DMS 273 treated with DMSO at 0.1 percent for 48 hours (cell line): ENCODE measurements at regions not wholly inside any gene's neighbourhood (a gene's known extent, or its start where the extent isn't known, plus 50 kb on each side); places are given as distances from the start of the nearest gene placed in this dataset.

ENCODE experiments used
- DNase-seq: peaks from one replicate; lab custom pipeline; 2025; lab: John Stamatoyannopoulos, UW

GRCh38 chr2:106981491-106981890 is 95.5 kb upstream of the ST6GAL2 start:
- DNase-seq = no peak

- DNase-seq = no peak
Measured at GRCh38 chr2:106982350-106982749, 96.4 kb upstream of the ST6GAL2 start.

GRCh38 chr2:106983305-106983704 is 97.3 kb upstream of the ST6GAL2 start:
- no peak for DNase-seq

DNA sequence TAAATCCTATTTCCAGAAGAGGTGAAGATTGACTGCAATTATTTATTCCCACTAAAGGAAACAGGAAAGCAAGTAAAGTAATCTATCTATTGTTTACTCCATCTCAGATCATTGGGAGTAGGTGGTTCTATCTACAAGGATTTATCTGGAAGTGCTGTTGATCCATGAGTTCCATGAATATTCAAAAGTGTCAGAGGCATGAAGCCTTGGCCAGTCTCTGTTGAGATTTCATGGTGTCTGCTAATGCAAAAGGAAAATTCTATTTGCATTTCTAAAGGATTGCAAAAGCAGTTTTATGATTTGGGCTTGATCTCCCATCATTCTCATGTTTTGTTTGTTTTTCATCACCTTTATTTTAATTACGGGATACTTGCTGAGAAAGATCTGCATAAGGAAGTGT is 102.4 kb upstream of the ST6GAL2 start:
- no peak for DNase-seq

DNA sequence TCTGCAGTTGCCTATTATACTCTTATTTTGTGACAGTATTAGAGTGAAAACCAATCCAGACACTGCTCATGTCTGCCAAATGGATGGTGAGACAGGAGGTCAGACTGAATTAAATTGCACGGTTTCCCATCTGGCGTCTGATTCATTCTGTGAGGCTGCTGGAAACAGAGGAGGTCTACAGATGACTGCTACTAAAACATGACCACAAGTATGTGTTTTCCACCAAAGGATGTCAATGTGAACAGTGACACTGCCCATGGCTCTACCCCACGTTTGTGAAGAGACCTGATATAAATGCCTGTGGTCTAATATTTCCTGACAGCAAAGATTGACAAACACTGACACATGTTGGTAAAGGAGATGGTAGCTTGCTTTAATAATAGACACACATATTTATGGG is 104.3 kb upstream of the ST6GAL2 start:
- peak; percentile 75 for DNase-seq

GRCh38 chr2:106991866-106992265 is 105.9 kb upstream of the ST6GAL2 start:
- DNase-seq = no peak

DNA sequence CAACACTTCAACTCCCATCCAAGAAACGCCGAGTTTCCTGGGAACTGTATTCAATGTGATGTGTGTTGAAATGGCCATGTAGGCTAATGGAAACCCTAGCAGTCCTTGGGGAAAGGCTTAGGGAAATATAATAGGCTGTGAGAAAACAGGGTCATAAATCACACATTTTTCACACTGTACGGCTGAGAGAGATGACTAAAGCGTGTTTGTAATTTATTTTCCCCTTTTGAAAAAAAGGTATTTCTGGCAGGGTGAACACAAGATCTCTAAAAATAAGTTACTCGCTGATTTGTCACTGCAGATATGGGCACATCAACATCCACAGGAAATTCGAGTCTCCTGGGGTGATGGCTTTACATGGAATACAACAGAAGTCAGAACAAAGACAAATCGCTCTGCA is 109.6 kb upstream of the ST6GAL2 start:
- DNase-seq = no peak

DNA sequence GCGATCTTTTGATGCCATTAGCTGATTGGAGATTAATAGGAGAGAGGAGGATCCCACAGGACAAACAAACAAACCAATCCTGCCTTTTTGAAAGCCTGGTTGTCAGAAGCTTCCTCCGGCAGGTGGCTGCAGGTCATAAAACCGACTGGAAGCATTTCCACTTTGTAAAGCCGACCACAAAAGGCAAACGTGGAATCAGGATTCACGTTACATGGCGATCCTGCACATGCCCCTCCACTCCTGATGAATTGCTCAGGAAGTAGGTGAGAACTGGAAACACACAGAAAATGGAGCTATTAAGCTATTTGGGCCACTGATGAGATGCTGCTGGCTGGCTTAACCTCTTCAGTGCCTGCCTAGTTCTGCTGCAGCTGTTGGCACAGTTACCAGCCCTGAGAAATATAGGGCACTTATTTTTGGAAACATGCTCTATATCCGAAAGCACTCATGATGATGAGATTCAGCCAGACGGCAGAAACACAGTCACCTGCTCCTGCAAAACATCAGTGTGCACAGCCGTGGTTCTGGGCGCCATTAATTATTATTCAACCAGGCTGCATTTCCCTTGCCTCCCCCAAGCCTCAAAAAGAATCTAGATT is 110.3 kb upstream of the ST6GAL2 start:
- DNase-seq = no peak

DNA sequence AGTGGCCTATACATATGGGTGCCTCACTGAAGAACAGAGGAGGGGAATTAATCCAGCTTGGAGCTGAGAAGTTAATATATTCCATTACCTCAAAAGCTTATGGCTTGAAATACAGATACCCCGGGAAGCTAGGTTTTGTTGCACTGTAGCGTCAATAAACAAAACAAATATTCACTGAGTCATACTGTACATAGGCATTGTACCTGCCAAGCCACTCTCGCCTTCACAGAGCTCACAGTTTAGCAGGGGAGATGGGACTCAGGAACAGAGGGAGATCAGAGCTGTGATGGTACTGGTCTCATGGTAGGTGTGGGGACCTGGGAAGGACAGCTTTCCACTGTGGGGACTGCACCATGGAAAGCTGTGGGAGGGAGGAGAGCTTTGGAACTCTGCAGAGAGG is 111.2 kb upstream of the ST6GAL2 start:
- DNase-seq = no peak

DNA sequence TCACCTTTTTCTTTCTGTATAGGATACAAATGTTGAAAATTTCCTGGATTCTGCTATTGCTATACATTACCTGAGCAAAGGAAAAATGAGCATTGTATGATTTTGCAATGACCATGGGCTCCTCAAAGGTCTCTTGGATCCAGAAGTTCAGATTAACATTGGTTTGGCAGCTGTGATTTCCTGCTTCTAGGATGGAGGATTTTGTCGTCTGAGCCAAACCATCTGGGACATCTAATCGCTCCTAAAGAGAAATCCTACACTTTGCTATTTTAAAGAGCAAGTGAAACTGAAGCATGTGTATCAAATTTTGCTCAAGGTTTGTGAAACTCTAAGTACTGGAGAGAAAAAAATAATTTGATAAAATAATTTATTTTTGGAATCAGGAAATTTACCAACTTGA is 115.1 kb upstream of the ST6GAL2 start:
- no peak for DNase-seq

- DNase-seq = no peak
Measured at GRCh38 chr2:107001551-107001950, 115.6 kb upstream of the ST6GAL2 start.

GRCh38 chr2:107001964-107002696 is 116.2 kb upstream of the ST6GAL2 start:
- no peak for DNase-seq

GRCh38 chr2:107002735-107003134 is 116.8 kb upstream of the ST6GAL2 start:
- DNase-seq = no peak

DNA sequence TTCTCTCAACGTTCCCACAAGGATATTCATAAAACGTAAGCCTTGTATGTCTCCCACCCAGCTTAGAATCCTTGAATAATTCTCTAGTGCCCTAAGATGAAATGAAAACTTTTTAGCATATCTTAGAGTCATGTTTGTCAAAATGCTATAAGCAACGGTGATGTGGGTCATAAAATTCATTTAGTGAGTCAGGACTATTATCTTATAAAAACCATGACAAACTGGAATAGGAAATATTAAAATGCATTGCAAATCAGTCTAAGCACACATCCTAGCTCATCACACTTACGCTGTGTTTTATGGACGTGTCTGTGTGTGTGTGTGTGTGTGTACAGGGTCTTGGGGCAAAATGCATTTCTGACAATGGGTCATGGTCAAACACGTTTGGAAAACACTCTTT is 119.9 kb upstream of the ST6GAL2 start:
- DNase-seq = no peak

GRCh38 chr2:107006836-107007235 is 120.9 kb upstream of the ST6GAL2 start:
- no peak for DNase-seq

DNA sequence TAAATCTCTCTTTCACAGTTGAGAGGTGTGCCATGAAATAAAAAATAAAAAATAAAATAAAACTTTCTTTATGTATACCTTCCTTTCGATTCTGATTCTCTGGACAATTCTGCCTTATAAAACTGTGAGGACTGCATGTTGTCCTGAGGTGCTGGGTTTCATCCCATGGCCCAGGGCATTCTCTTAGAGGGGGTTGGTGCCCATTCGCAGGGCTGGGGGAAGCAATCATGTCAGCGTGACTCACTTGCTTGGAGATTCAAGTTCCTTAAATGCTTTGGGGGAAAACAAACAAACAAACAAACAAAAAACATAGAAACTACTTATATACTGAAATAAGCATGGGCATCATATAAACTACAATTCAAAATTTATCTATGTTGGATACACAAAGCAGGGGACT is 122.0 kb upstream of the ST6GAL2 start:
- DNase-seq = no peak

DNA sequence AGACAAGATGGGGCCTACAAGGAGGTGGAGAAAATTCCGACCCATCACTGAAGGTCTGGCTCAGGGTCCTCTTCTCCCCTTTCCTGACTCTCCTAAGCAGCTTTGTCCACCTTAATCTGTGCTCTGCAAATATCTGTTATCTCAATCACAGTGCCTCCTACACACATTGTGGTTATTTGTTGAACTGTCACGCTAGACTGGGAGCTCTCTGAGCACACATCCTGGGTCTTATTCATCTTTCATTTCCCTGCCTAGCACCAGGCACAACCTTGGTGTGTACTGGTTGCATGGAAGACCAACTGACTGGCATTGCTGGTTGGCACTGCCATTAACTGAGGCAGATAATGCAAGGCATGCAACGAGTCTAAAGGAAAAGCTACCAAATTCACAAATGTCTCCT is 122.9 kb upstream of the ST6GAL2 start:
- DNase-seq = no peak

- DNase-seq = no peak
Measured at GRCh38 chr2:107009275-107009674, 123.3 kb upstream of the ST6GAL2 start.

DNA sequence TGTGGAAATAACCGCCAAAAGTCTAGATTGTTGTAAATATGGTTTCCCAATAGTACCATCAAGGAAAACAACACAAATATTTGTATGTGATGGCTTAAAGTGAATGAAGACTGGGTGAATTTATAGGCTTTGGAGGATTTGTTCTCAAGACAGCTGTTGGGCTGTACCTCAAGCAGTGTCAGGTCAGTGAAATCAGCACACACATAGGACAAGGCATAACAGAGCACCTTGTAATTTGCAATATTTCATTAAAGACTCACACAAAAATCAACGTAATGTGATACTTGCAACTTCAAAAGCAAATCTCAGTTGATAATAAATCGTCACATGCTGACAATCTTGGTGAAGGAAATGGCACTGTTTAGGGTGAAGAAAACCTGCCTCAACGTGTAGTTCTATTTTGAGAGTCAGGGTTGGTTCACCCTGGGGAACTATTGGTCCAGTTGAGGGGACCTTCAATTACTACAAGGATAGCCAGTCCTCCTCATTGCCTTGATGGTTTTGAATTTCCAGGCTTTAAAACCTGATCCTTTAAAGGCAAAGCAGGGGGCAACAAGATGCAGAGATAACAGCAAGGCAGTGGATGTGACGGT is 126.8 kb upstream of the ST6GAL2 start:
- no peak for DNase-seq

DNA sequence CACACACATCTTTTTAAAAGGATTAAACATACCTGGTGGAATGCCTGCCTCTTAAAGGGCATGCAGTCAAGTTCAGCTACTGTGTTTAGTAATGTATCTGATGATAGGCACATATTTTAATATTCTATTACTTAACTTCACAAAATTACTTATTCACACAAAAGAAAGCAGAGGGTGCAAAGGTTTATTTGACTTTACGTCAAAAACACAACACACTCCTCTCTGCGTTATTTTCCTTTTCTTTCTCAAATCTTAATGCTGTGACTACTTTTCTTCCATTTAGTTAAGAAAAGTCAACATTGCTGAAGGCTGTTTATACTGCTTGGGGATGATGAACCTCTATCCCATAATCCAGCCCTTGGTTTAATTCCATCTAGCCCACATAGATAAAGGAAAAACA is 127.9 kb upstream of the ST6GAL2 start:
- DNase-seq = no peak

DNA sequence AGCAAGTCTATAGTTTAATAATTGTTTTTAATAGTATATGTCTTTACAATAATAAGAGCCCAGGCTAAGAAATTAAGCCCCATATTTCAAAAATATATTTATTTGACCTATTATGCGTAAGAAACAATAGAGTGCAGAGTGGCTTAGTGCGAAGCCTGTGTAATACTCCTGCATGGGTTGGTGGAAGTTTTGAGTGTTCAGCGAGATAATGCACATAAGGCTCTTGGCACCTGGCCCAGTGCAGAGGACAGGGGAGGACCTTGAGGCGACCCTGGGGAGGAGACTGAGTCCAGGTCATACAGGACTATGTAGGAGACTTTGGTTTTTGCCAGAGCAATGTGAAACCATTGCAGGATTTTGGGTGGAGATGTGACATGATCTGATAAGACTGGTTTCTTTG is 132.4 kb upstream of the ST6GAL2 start:
- no peak for DNase-seq

GRCh38 chr2:107020392-107020791 is 134.4 kb upstream of the ST6GAL2 start:
- DNase-seq = no peak

- no peak for DNase-seq
Measured at GRCh38 chr2:107024269-107024668, 138.3 kb upstream of the ST6GAL2 start.
